ENCODE measurements at regions not wholly inside any gene's neighbourhood (a gene's known extent, or its start where the extent isn't known, plus 50 kb on each side); places are given as distances from the start of the nearest gene placed in this dataset.
A peak's percentile ranks its signal among the peaks of the same experiment; 100 is the strongest.

DNA sequence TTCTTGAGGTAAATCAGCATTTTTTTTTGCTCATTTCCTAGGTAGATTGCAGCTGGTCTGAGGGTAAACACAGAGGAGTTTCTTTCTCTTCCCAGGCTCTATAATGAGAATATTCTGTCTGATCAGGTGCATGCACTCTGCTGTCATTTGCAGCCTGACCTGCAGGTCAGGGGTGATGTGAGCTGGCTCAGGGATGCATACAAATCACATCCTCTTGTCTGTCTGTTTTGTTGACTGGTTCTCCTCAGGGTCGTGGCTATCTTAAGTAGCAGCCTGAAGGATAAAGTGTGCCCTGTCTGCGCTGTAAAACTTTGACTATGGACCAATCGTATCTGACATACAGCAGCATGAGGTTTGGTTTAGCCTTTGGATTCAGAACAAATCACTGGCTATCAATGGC is 183.4 kb upstream of the POU3F2 start:
- no peak overlapping the region for H3K27ac ChIP-seq (ENCODE audit: low read depth, low read length)
- no peaks in the 10 kb centered on the region for H3K36me3 Mint-ChIP-seq (ENCODE audit: low read depth)
- WGBS, 2 experiments (ENCODE audit: insufficient coverage in 1 of 2, insufficient read length in 1 of 2): 46 to 72% methylated on average over 3 of the region's 3 CpGs
- no peaks in the 10 kb centered on the region for H3K4me1 ChIP-seq (ENCODE audit: control insufficient read depth, insufficient read depth, low read length)
- H3K36me3 ChIP-seq (ENCODE audit: control insufficient read depth, insufficient read depth, low read length): no peaks in the 10 kb centered on the region
- H3K9me3 Mint-ChIP-seq: no peaks in the 10 kb centered on the region
- no peaks in the 10 kb centered on the region for H3K27me3 ChIP-seq (ENCODE audit: control insufficient read depth, insufficient read depth, low read length, poor library complexity, severe bottlenecking)
- H3K27ac Mint-ChIP-seq: no peak overlapping the region
- no peak for DNase-seq
- H3K9ac ChIP-seq (ENCODE audit: extremely low read depth, low read length, poor library complexity, severe bottlenecking): no peak overlapping the region
- TF ChIP-seq, protein P1, sequence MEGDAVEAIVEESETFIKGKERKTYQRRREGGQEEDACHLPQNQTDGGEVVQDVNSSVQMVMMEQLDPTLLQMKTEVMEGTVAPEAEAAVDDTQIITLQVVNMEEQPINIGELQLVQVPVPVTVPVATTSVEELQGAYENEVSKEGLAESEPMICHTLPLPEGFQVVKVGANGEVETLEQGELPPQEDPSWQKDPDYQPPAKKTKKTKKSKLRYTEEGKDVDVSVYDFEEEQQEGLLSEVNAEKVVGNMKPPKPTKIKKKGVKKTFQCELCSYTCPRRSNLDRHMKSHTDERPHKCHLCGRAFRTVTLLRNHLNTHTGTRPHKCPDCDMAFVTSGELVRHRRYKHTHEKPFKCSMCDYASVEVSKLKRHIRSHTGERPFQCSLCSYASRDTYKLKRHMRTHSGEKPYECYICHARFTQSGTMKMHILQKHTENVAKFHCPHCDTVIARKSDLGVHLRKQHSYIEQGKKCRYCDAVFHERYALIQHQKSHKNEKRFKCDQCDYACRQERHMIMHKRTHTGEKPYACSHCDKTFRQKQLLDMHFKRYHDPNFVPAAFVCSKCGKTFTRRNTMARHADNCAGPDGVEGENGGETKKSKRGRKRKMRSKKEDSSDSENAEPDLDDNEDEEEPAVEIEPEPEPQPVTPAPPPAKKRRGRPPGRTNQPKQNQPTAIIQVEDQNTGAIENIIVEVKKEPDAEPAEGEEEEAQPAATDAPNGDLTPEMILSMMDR (conservative IDR thresholded peaks at IDR 0.05): no peak
- peaks cover 8% of the 10 kb centered on the region for H3K4me1 Mint-ChIP-seq
- H3K4me3 Mint-ChIP-seq: no peak overlapping the region
- H3K27me3 Mint-ChIP-seq (ENCODE audit: insufficient read depth): no peaks in the 10 kb centered on the region
- no peaks in the 10 kb centered on the region for H3K9me3 ChIP-seq (ENCODE audit: control insufficient read depth, low read length)
- no peak overlapping the region for H3K4me3 ChIP-seq (ENCODE audit: low read length)

DNA sequence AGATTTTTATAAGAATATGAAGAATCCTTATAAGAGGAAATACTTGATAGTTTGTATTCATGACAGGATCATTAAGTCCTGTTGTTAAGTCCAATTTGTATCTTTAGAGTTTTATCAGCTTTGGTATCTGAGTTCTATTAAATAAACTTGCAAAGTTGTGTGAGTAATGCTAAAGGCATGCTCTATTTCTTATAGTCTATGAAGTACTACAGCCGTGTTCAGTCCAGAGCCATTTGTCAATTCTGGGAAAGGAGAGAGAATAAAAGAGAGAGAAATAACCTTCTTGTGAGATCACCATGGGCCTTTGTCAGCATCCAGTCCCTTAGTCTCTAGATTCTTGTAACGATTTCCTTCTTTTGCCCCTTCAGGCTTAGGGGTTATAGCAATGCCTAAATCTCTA is 181.2 kb upstream of the POU3F2 start:
- no peaks in the 10 kb centered on the region for H3K9me3 ChIP-seq (ENCODE audit: control insufficient read depth, low read length)
- no peak overlapping the region for H3K4me3 ChIP-seq (ENCODE audit: low read length)
- no peaks in the 10 kb centered on the region for H3K4me1 ChIP-seq (ENCODE audit: control insufficient read depth, insufficient read depth, low read length)
- no peak overlapping the region for H3K27ac ChIP-seq (ENCODE audit: low read depth, low read length)
- no peak overlapping the region for H3K4me3 Mint-ChIP-seq
- no peaks in the 10 kb centered on the region for H3K36me3 ChIP-seq (ENCODE audit: control insufficient read depth, insufficient read depth, low read length)
- H3K9me3 Mint-ChIP-seq: no peaks in the 10 kb centered on the region
- H3K36me3 Mint-ChIP-seq (ENCODE audit: low read depth): no peaks in the 10 kb centered on the region
- TF ChIP-seq, protein P1 (conservative IDR thresholded peaks at IDR 0.05): no peak
- no peak overlapping the region for H3K9ac ChIP-seq (ENCODE audit: extremely low read depth, low read length, poor library complexity, severe bottlenecking)
- no peaks in the 10 kb centered on the region for H3K27me3 ChIP-seq (ENCODE audit: control insufficient read depth, insufficient read depth, low read length, poor library complexity, severe bottlenecking)
- no peaks in the 10 kb centered on the region for H3K27me3 Mint-ChIP-seq (ENCODE audit: insufficient read depth)
- DNase-seq: no peak
- H3K27ac Mint-ChIP-seq: no peak overlapping the region
- 64 to 81% methylated on average over 2 of the region's 2 CpGs for WGBS, 2 experiments (ENCODE audit: insufficient coverage in 1 of 2, insufficient read length in 1 of 2)
- H3K4me1 Mint-ChIP-seq: peaks cover 7% of the 10 kb centered on the region

DNA sequence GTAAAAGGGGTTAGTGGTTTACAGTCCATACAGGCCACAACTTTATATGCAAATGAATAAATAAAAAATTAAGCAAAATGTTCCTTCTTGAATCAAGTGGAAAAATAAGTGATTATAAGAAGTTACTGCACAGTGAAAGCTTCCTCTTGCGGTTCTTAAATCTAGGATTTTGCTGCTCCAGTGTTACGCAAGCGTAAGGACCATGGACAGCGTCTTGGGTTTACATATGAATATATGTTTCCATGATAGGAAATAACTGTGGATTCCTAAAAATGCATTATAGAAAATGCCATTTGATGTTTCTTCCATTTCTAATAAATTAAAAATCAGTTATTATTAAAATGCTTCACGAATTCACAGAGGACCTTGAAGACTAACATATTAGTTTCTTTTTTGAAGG is 176.6 kb upstream of the POU3F2 start:
- H3K27ac Mint-ChIP-seq: no peak overlapping the region

More for the DNA sequence above, 176.6 kb upstream of the POU3F2 start:
- TF ChIP-seq, protein P1 (conservative IDR thresholded peaks at IDR 0.05): no peak
- Mint-ChIP-seq H3K9me3 (no peaks in the 10 kb centered on the region), H3K27me3 (ENCODE audit: insufficient read depth) (no peaks in the 10 kb centered on the region), H3K4me3 (no peak overlapping the region), H3K4me1 (peaks cover 2% of the 10 kb centered on the region), H3K36me3 (ENCODE audit: low read depth) (no peaks in the 10 kb centered on the region)
- Histone ChIP-seq H3K4me1 (ENCODE audit: control insufficient read depth, insufficient read depth, low read length) (peaks cover 2% of the 10 kb centered on the region), H3K4me3 (ENCODE audit: low read length) (no peak overlapping the region), H3K27ac (ENCODE audit: low read depth, low read length) (no peak overlapping the region), H3K9me3 (ENCODE audit: control insufficient read depth, low read length) (no peaks in the 10 kb centered on the region), H3K36me3 (ENCODE audit: control insufficient read depth, insufficient read depth, low read length) (no peaks in the 10 kb centered on the region), H3K27me3 (ENCODE audit: control insufficient read depth, insufficient read depth, low read length, poor library complexity, severe bottlenecking) (no peaks in the 10 kb centered on the region), H3K9ac (ENCODE audit: extremely low read depth, low read length, poor library complexity, severe bottlenecking) (no peak overlapping the region)
- DNase-seq: peak; percentile 81
- 74 to 82% methylated on average over 4 to 5 of the region's 5 CpGs for WGBS, 2 experiments (ENCODE audit: insufficient coverage in 1 of 2, insufficient read length in 1 of 2)
